GM12878 (cell line): ENCODE measurements at regions not wholly inside any gene's neighbourhood (a gene's known extent, or its start where the extent isn't known, plus 50 kb on each side); places are given as distances from the start of the nearest gene placed in this dataset.

ENCODE experiments used
- ATAC-seq: fragments of 200-7000 bp; cut with Tn5 transposase; 3 replicates; pipeline ENCODE4 v1.9.1; 2020; ENCODE audit warnings: mild to moderate bottlenecking, moderate library complexity
- BruUV-seq: library from RNA; stranded (reverse); fragments of 400-500 nt; replicated peaks from 2 replicates; lab custom pipeline; 2021; lab: Mats Ljungman, UMichigan
- CTCF ChIA-PET: fragments of 300-600 bp; sonication (Branson Sonifier 250); formaldehyde crosslinking; extraction: SDS; loops from one replicate; lab custom pipeline; 2021; ENCODE audit warnings: inconsistent platforms; lab: Yijun Ruan, JAX
- POLR2A ChIA-PET: fragments of 350-600 bp; formaldehyde crosslinking; extraction: SDS; loops from one replicate; lab custom pipeline; 2021; ENCODE audit warnings: inconsistent platforms; lab: Charles Lee
- RAD21 ChIA-PET: fragments of 300-600 bp; sonication (Branson Sonifier 250); formaldehyde crosslinking; loops from one replicate; lab custom pipeline; 2023; ENCODE audit warnings: antibody characterized with exemption; ENCODE audit not compliant: unreplicated experiment; lab: Charles Lee
- SMC1A ChIA-PET: fragments of 300-600 bp; sonication (Branson Sonifier 250); formaldehyde crosslinking; loops from one replicate; lab custom pipeline; 2023; ENCODE audit not compliant: unreplicated experiment, uncharacterized antibody; lab: Charles Lee
- DNase-seq: peaks from one replicate; pipeline ENCODE4 v3.0.0-alpha.2; 2011; ENCODE audit warnings: low read depth, low spot score
- FAIRE-seq: peaks from 3 replicates; lab custom pipeline; 2011; peaks lifted over from hg19 to GRCh38; lab: Jason Lieb, UNC
- H2AFZ ChIP-seq: 2 replicates; pipeline ENCODE4 v1.6.0; 2011; ENCODE audit warnings: low read depth, low read length, control low read depth; ENCODE audit not compliant: control insufficient read depth
- H3K27ac ChIP-seq: 2 replicates; pipeline ENCODE4 v1.5.1; 2011; ENCODE audit warnings: control low read depth; ENCODE audit not compliant: control insufficient read depth, insufficient read depth
- H3K27me3 ChIP-seq, 2 experiments: replicated peaks in 1 of 2; 2 replicates each; pipeline versions ENCODE4 v1.6.0 to v1.6.1; 2011; ENCODE audit warnings: low read length in 1 of 2; ENCODE audit not compliant: control insufficient read depth in 2 of 2, insufficient read depth in 2 of 2
- H3K36me3 ChIP-seq, 2 experiments: 2 replicates each; pipeline ENCODE4 v1.5.1; 2011; ENCODE audit warnings: low read length in 1 of 2; ENCODE audit not compliant: control insufficient read depth in 2 of 2, insufficient read depth in 2 of 2
- H3K4me1 ChIP-seq: 2 replicates; pipeline ENCODE4 v1.6.1; 2011; ENCODE audit warnings: mild to moderate bottlenecking, low read length, moderate library complexity, mixed read lengths; ENCODE audit not compliant: control insufficient read depth, insufficient read depth
- H3K4me2 ChIP-seq: 2 replicates; pipeline ENCODE4 v1.6.0; 2011; ENCODE audit warnings: control low read depth; ENCODE audit not compliant: control insufficient read depth, insufficient read depth
- H3K4me3 ChIP-seq: fragments of 200-600 bp; sonication (generic); 2 replicates; pipeline ENCODE4 v1.5.1; 2016
- H3K79me2 ChIP-seq: 2 replicates; pipeline ENCODE4 v1.6.0; 2011; ENCODE audit warnings: low read length; ENCODE audit not compliant: control insufficient read depth, insufficient read depth
- H3K9ac ChIP-seq: 2 replicates; pipeline ENCODE4 v1.8.0; 2011; ENCODE audit warnings: low read length, control low read depth, mixed read lengths; ENCODE audit not compliant: control insufficient read depth, insufficient read depth
- H3K9me3 ChIP-seq: replicated peaks from 3 replicates; pipeline ENCODE4 v1.5.1; 2011; ENCODE audit warnings: mild to moderate bottlenecking, low read length; ENCODE audit not compliant: control insufficient read depth, insufficient read depth
- H4K20me1 ChIP-seq: 2 replicates; pipeline ENCODE4 v1.6.0; 2011; ENCODE audit not compliant: control insufficient read depth, insufficient read depth
- ATF2 ChIP-seq: IDR thresholded peaks from 2 replicates; pipeline ENCODE4 v1.6.1; 2012; ENCODE audit warnings: low read length, inconsistent platforms
- BCL11A ChIP-seq: IDR thresholded peaks from 2 replicates; pipeline ENCODE4 v1.6.1; 2011; ENCODE audit warnings: low read depth, low read length
- CHD2 ChIP-seq: IDR thresholded peaks from 2 replicates; pipeline ENCODE4 v1.6.1; 2011; ENCODE audit warnings: low read depth, low read length, improper control_type of control experiment, borderline replicate concordance
- E2F4 ChIP-seq: IDR thresholded peaks from 2 replicates; pipeline ENCODE4 v1.6.1; 2012; ENCODE audit warnings: low read depth, low read length, improper control_type of control experiment
- ELK1 ChIP-seq: IDR thresholded peaks from 2 replicates; pipeline ENCODE4 v1.6.1; 2012; ENCODE audit warnings: low read depth, low read length, improper control_type of control experiment
- EZH2 ChIP-seq: IDR thresholded peaks from 2 replicates; pipeline ENCODE4 v1.6.1; 2012; ENCODE audit warnings: low read depth, mild to moderate bottlenecking, control low read depth, inconsistent platforms, low read length, borderline replicate concordance; ENCODE audit not compliant: control insufficient read depth
- FOS ChIP-seq: IDR thresholded peaks from 3 replicates; pipeline ENCODE4 v1.6.1; 2011; ENCODE audit warnings: borderline replicate concordance; ENCODE audit not compliant: insufficient read length; ENCODE audit errors: extremely low read depth
- NR2C1 ChIP-seq: fragments of 450-650 bp; IDR thresholded peaks from 2 replicates; pipeline ENCODE4 v1.6.1; 2017; ENCODE audit warnings: antibody characterized with exemption, mild to moderate bottlenecking, moderate library complexity
- SMAD5 ChIP-seq: IDR thresholded peaks from 2 replicates; pipeline ENCODE4 v1.6.1; 2016; ENCODE audit warnings: antibody characterized with exemption, low read depth
- SMARCA5 ChIP-seq: fragments of 450-650 bp; IDR thresholded peaks from 2 replicates; pipeline ENCODE4 v1.6.1; 2017; ENCODE audit warnings: mild to moderate bottlenecking
- ZNF24 ChIP-seq: fragments of 450-650 bp; IDR thresholded peaks from 2 replicates; pipeline ENCODE4 v1.6.1; 2017; ENCODE audit warnings: antibody characterized with exemption, mild to moderate bottlenecking
- WGBS: methylation state at CpG from one replicate; pipeline ENCODE4 v1.1.6; 2016; ENCODE audit warnings: low lambda C conversion rate; ENCODE audit not compliant: insufficient replicate concordance, insufficient coverage; ENCODE audit errors: missing lambda C conversion rate; 5-methylcytosine and 5-hydroxymethylcytosine counted together
- in situ Hi-C: fragments of 300-500 bp; cut with MboI; formaldehyde crosslinking; loops from 9 replicates; pipeline ENCODE4 v1.14.3; 2018; ENCODE audit warnings: mixed read lengths
- intact Hi-C: fragments of 100-400 bp; cut with micrococcal nuclease; formaldehyde crosslinking; loops from one replicate; pipeline ENCODE4 v1.14.2; 2022; ENCODE audit not compliant: unreplicated experiment

GRCh38 chr16:49120631-49121030, 161.0 kb downstream of the CBLN1 start:
- DNase-seq: no peak
- ChIA-PET CTCF (no interaction called here), RAD21 (no interaction called here), POLR2A (no interaction called here), SMC1A (no interaction called here)
- no peak for FAIRE-seq
- Histone ChIP-seq H3K36me3 (no peaks in the 10 kb centered on the region), H3K27me3 (no peaks in the 10 kb centered on the region), H3K79me2 (no peaks in the 10 kb centered on the region), H3K4me2 (no peak overlapping the region), H4K20me1 (no peaks in the 10 kb centered on the region), H3K9me3 (no peaks in the 10 kb centered on the region), H3K4me1 (no peaks in the 10 kb centered on the region), H3K27ac (no peak overlapping the region), H3K9ac (no peak overlapping the region), H3K4me3 (no peak overlapping the region), H2AFZ (no peak overlapping the region)
- TF ChIP-seq SMAD5 (no peak), BCL11A (no peak), ELK1 (no peak), NR2C1 (no peak), E2F4 (no peak), ATF2 (no peak), EZH2 (no peak), FOS (no peak), CHD2 (no peak), SMARCA5 (no peak), ZNF24 (no peak)
- no TSS peak for BruUV-seq
- intact Hi-C loops: no loop called here
- 21% methylated on average over 6 of the region's 6 CpGs for WGBS
- in situ Hi-C loops: no loop called here
- ATAC-seq: no peak
